NCI-H524 (cell line): ENCODE measurements at regions not wholly inside any gene's neighbourhood (a gene's known extent, or its start where the extent isn't known, plus 50 kb on each side); places are given as distances from the start of the nearest gene placed in this dataset.

Experiments used
- DNase-seq, 2 experiments: peaks; one replicate each; lab custom pipeline; 2025; lab: John Stamatoyannopoulos, UW

DNA sequence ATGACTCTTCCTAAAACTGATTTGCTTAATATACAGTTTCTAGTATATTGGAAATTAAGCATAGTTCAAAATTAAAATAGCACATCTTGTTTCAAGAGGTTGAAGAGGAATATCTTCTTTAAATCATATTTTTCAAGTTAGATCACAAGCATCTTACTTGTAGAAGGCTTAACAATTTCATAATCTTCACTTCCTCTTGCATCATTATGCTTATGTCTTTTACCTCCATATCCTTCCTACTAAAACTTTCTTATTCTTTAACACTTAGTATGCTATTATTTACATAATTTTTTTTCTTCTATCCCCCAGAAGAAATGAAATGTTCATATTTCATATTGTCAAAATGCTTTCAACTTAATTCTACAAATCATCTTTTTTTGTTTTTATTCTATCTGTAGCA lies 1354.9 kb upstream of the TMEFF2 start:
- DNase-seq = no peak

GRCh38 chr2:193542762-193543161 lies 1348.0 kb upstream of the TMEFF2 start:
- peak; percentile 25 to 81 for DNase-seq

DNA sequence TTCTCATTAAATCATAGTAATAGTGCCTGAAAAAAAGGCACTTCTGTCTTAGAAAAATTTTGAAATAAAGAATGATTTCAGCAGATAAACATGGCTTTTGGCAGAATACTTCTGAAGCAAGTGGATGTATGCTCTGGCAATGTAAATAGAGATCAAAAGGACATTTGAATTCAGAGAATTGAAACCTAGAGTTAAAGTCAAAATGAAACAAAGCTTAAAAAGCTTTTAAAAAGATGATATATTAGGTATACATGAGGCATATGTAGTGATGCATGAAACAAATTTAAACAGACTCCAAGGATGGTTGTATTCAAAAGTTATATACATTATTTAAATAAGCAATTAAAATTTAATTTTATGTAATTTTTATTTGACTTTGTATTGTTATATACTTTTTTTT lies 1344.5 kb upstream of the TMEFF2 start:
- DNase-seq = no peak

DNA sequence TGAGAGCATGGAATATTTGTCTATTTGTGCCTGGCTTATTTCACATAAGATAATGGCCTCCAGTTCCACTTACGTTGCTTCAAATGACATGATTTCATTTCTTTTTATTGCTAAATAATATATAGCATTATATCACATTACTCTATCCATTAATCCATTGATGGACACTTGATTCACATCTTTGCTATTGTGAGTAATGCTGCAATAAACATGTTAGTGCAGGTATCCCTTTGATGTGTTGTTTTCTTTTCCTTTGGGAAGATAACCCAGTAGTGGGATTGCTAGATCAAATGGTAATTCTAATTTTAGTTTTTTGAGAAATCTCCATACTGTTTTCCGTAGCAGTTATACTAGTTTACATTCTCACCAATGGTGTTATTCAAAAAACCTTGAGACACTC lies 1343.3 kb upstream of the TMEFF2 start:
- DNase-seq = no peak

DNA sequence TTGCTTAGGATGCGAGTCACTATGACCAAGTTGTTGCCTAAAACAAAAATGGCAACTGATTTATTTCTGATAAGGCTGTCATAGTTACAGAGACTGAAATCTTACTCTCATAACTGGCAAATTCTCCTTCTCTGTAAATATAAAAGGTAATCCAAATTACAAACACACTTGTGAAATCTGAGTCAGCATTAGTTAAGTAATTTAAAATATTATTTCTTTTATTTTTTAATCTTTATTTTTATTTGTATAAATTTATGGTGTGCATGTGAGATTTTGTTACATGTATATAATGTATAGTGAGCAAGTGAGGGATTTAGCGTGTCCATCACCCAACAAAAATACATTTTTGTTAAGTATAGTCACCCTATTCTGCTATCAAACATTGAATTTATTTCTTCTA lies 1342.8 kb upstream of the TMEFF2 start:
- DNase-seq = no peak

DNA sequence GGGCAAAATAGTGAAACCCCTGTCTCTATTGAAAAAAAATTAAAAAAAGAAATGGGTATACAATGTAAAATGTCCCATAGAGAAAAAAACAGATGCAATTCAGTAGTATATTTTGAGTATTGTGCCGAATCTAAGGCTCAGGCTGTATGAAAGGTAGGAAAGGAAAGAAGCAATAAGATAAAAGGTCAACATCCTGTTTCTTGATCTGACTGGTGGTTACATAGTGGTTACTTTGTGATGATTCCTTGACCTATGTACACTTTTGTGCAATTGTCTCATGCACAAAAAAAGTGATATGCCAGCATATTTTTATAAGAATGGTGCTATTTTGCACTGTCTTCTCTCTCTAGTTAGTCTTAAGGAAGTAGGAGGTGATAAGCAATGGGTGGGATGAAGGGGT lies 1333.7 kb upstream of the TMEFF2 start:
- no peak for DNase-seq

DNA sequence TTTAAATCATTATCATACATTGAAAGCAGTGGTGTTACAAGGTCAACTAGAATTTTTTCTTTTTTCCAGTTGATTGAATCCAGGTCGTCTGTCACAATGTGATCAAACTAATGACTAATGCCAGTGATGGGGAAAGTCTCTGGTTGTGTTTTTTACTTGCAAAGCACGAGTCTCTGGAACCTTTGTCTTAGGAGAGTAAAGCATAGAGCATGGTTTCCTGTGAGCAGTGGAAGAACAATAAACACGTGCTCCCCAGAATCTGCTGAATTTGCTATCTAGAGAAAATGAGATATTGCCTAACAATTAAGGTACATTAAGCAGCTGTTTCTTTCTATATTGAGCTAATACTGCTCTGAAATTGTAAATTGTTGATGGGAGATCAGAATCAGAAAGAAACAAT lies 1332.4 kb upstream of the TMEFF2 start:
- no peak for DNase-seq

DNA sequence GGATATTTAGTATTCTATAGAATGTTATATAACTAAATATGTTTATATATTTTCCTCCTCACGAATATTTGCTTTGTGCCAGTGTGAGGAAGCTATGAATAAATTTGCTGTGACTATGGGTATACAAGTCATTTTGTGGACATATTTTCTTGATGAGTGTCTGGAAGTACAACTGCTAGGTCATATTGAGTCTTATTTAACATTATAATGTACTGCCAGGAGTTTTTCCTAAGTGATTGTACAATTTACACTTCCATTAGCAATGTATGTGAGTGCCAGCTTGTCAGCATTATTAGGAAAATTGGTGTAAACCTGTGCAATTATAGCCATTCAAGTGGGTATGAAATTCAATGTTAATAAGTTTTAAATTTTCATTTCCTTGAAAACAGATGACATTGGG lies 1328.9 kb upstream of the TMEFF2 start:
- no peak for DNase-seq

GRCh38 chr2:193521523-193521922 lies 1326.8 kb upstream of the TMEFF2 start:
- no peak for DNase-seq

GRCh38 chr2:193520709-193521458 lies 1326.2 kb upstream of the TMEFF2 start:
- DNase-seq = no peak

DNA sequence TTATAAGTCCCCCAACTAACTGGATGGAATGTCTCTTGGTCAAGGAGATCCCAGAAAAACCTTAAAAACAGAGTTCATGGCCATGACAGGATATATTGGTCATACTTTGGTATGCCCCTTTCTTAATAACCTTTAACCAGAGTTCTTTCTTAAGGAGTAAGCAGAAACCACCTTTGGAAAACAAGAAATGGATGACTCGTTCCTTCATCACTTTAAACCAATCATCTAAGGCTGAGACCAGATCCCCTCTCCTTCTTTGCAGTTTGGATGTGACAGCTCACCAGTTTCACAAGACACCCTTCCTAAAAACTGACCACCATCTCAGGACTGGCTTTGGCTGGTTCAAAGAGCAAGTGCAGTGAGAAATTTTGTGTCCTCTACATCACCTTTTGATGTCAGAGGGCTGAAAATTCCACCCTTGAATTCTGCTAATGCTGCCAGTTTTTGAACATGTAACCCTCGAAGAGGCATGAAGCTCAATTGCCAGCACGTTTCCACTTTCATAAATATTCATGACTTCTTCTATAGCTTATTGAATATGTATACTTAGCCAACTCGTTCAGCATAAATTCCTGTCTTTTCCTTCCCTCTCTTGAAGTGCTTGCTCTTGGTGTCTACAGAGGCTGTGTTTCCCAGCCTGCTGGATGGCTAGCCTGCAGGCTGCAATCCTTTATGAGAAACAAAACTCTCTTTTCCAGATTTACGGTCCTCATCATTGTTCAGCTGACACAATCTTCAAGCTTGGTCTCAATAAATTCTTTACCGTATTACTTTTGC lies 1323.5 kb upstream of the TMEFF2 start:
- no peak for DNase-seq

- no peak for DNase-seq
Measured at GRCh38 chr2:193517615-193518014, 1322.9 kb upstream of the TMEFF2 start.

GRCh38 chr2:193506035-193506434 lies 1311.3 kb upstream of the TMEFF2 start:
- DNase-seq = no peak

DNA sequence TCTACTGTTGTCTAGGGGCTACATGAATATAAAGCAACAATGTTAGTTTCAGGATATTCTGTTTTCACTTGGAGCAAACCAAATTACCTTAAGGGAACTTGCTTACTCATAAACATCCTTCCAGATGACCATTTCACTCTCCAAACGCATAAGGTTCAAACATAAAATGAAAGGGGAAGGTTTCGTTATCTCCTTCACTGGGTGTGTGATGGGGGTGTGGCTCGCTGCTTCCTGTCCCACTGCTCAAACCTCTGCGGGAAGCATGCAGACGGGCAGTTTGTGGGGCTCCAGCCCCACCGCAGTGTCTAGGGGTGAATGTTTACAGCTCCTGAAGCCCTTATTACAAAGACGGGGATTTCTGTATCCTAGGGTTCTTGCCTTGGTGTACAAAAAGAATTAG lies 1310.9 kb upstream of the TMEFF2 start:
- DNase-seq = no peak

- DNase-seq = no peak
Measured at GRCh38 chr2:193502363-193503035, 1307.8 kb upstream of the TMEFF2 start.

GRCh38 chr2:193496786-193497185 lies 1302.1 kb upstream of the TMEFF2 start:
- no peak for DNase-seq

DNA sequence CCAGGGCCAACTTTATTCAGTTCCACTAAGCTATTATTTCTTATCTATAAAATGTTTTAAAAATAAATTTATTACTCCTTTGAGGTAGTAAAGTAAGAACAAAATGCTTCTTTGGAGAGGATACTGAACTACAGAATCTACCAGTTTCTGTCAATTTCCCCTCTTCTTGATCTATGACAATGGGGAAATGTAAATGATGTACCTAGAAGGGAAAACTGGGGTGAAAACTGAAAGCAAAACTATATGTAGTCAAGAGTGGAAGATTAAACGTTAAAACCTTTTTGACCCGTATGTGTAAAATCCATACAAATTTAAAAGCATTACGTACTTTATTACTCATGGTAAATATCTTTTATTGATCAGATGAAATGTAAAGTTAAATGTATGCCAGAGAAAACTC lies 1287.8 kb upstream of the TMEFF2 start:
- no peak for DNase-seq

GRCh38 chr2:193480187-193480586 lies 1285.5 kb upstream of the TMEFF2 start:
- DNase-seq = no peak

DNA sequence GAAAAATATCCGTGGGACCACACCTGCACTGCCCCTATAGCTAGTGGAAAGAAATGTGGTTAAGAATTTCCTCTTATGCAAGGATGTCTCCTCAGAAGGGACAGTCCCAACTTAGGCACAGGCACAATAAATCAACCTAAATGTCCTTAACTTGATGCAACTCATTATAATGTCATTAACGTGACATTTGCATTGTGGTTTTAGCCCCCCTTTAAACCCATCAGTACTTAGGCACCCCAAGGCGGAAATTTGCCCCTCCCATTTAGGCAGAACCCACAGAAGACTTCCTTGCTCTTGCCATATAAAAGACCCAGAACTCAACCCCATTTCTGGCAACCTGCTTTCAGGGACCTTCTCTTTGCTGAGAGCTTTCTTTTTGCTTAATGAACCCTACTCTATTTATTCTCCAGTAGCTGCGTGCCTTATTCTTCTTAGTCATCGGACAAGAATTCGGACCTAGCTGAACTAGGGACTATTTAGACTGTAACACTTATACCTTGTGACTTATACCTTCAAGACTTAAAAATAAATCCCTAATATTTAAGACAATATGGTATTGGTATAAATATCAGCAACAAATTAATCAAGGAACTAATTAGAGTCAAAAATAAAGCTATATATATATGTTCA lies 1281.6 kb upstream of the TMEFF2 start:
- no peak for DNase-seq

DNA sequence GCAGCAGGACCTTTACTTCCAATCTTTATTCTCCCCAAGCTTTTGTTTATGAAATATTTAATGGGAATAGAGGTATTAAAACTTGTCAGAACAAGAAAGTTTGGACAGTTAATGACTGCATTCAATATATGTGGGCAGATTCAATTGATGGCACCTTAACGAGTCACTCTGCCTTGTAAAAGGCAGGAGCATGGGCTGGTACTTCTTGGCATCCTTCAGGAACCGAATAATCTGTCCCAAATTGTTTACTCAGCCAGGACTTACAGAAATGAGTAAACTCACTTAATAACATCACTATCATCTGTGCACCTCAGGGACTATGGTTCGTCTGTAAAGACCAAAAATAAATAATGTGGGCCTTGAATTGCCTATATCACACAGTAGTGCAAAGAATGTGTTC lies 1280.3 kb upstream of the TMEFF2 start:
- DNase-seq = no peak

GRCh38 chr2:193469251-193469650 lies 1274.5 kb upstream of the TMEFF2 start:
- no peak for DNase-seq

- no peak for DNase-seq
Measured at GRCh38 chr2:193467276-193467987, 1272.7 kb upstream of the TMEFF2 start.
